A549 (cell line): ENCODE measurements at regions not wholly inside any gene's neighbourhood (a gene's known extent, or its start where the extent isn't known, plus 50 kb on each side); places are given as distances from the start of the nearest gene placed in this dataset.

ENCODE experiments used
- ATAC-seq, 2 experiments: fragments of 200-7000 bp in 1 of 2; fragments of >200 bp in 1 of 2; cut with Nextera tagmentation in 1 of 2; cut with Tn5 transposase in 1 of 2; 3 replicates each; pipeline versions ENCODE4 v1.8.0 to v1.9.1; 2018 to 2020; ENCODE audit warnings: mild to moderate bottlenecking in 1 of 2, moderate library complexity in 1 of 2
- CTCF ChIA-PET: fragments of 300-600 bp; sonication (Branson Sonifier 250); formaldehyde crosslinking; extraction: SDS; loops from one replicate; lab custom pipeline; 2021; ENCODE audit warnings: antibody characterized with exemption, inconsistent platforms; lab: Yijun Ruan, JAX
- POLR2A ChIA-PET: fragments of 350-600 bp; formaldehyde crosslinking; extraction: SDS; loops from one replicate; lab custom pipeline; 2021; ENCODE audit warnings: antibody characterized with exemption, inconsistent platforms; lab: Yijun Ruan, JAX
- DNase-seq, 2 experiments: peaks; one replicate each; pipeline versions ENCODE4 v3.0.0 to v3.0.0-alpha.2; 2011 to 2016; ENCODE audit warnings: low read depth in 1 of 2, low spot score in 1 of 2
- FAIRE-seq: peaks from 2 replicates; lab custom pipeline; 2011; peaks lifted over from hg19 to GRCh38; lab: Jason Lieb, UNC
- H3K27ac ChIP-seq, 2 experiments: fragments of >200 bp; sonication (Bioruptor Twin); formaldehyde crosslinking; 3 replicates each; pipeline ENCODE4 v1.5.1; 2016 to 2017
- H3K4me1 ChIP-seq: fragments of >200 bp; sonication (Bioruptor Twin); formaldehyde crosslinking; 3 replicates; pipeline ENCODE4 v1.6.1; 2016
- H3K4me2 ChIP-seq: fragments of >200 bp; sonication (Bioruptor Twin); formaldehyde crosslinking; 3 replicates; pipeline ENCODE4 v1.6.1; 2016
- H3K4me3 ChIP-seq: fragments of >200 bp; sonication (Bioruptor Twin); formaldehyde crosslinking; 3 replicates; pipeline ENCODE4 v1.5.1; 2016
- H3K9me3 ChIP-seq: fragments of >200 bp; sonication (Bioruptor Twin); formaldehyde crosslinking; 3 replicates; pipeline ENCODE4 v1.6.1; 2016
- BHLHE40 ChIP-seq: IDR thresholded peaks from 2 replicates; pipeline ENCODE4 v1.6.1; 2012; ENCODE audit warnings: low read depth, low read length, inconsistent platforms
- EHMT2 ChIP-seq: fragments of 200-600 bp; sonication (generic); IDR thresholded peaks from 2 replicates; pipeline ENCODE4 v1.6.1; 2016; ENCODE audit warnings: antibody characterized with exemption, low read depth, mild to moderate bottlenecking, moderate library complexity
- FOSL2 ChIP-seq, 2 experiments: fragments of 450-650 bp in 1 of 2; fragments of >200 bp in 1 of 2; sonication (Bioruptor Twin) in 1 of 2; formaldehyde crosslinking; IDR thresholded peaks; 2 replicates each; pipeline versions ENCODE4 v1.5.0 to v1.6.1; 2016 to 2020; ENCODE audit warnings: mild to moderate bottlenecking in 1 of 2, moderate library complexity in 1 of 2
- GATA3 ChIP-seq: IDR thresholded peaks from 2 replicates; pipeline ENCODE4 v1.6.1; 2012; ENCODE audit warnings: borderline replicate concordance
- HEYL ChIP-seq: fragments of 250-450 bp; sonication (Bioruptor Pico); IDR thresholded peaks from 2 replicates; pipeline ENCODE4 v1.8.0; 2021; ENCODE audit warnings: mild to moderate bottlenecking, moderate library complexity
- HOXA7 ChIP-seq: fragments of 250-450 bp; sonication (Bioruptor Pico); IDR thresholded peaks from 2 replicates; pipeline ENCODE4 v1.5.0; 2020; ENCODE audit warnings: mild to moderate bottlenecking, moderate library complexity
- MAZ ChIP-seq: fragments of 150-350 bp; IDR thresholded peaks from 2 replicates; pipeline ENCODE4 v1.6.1; 2014; ENCODE audit warnings: antibody characterized with exemption, low read depth, low read length, borderline replicate concordance
- MYC ChIP-seq: IDR thresholded peaks from 2 replicates; pipeline ENCODE4 v1.6.1; 2012; ENCODE audit warnings: mild to moderate bottlenecking, inconsistent platforms, low read length, improper control_type of control experiment, borderline replicate concordance
- NR3C1 ChIP-seq: fragments of >200 bp; sonication (Bioruptor Twin); formaldehyde crosslinking; IDR thresholded peaks from 3 replicates; pipeline ENCODE4 v1.6.1; 2017
- PHF8 ChIP-seq: fragments of 200-600 bp; sonication (generic); IDR thresholded peaks from 2 replicates; pipeline ENCODE4 v1.6.1; 2016; ENCODE audit warnings: low read depth, mild to moderate bottlenecking, antibody characterized with exemption, moderate library complexity, borderline replicate concordance
- POLR2A ChIP-seq: IDR thresholded peaks from 2 replicates; pipeline ENCODE4 v1.6.1; 2012; ENCODE audit warnings: mild to moderate bottlenecking, low read length
- RAD21 ChIP-seq, 2 experiments: fragments of >200 bp in 1 of 2; sonication (Bioruptor Twin) in 1 of 2; formaldehyde crosslinking in 1 of 2; IDR thresholded peaks in 1 of 2; conservative IDR thresholded peaks in 1 of 2; 2 replicates in 1 of 2; 3 replicates in 1 of 2; pipeline ENCODE4 v1.6.1; 2012 to 2018; ENCODE audit warnings: inconsistent platforms in 1 of 2
- RARB ChIP-seq: fragments of 250-450 bp; sonication (Bioruptor Pico); IDR thresholded peaks from 2 replicates; pipeline ENCODE4 v1.8.0; 2021; ENCODE audit warnings: mild to moderate bottlenecking, moderate library complexity
- SREBF2 ChIP-seq: fragments of 450-650 bp; IDR thresholded peaks from 2 replicates; pipeline ENCODE4 v1.6.1; 2014; ENCODE audit warnings: mild to moderate bottlenecking, moderate library complexity
- WGBS: methylation state at CpG from one replicate; pipeline ENCODE4 v1.1.6; 2017; ENCODE audit errors: missing lambda C conversion rate; 5-methylcytosine and 5-hydroxymethylcytosine counted together
- TF ChIP-seq, protein P1 (sequence below): fragments of 450-650 bp; IDR thresholded peaks from 2 replicates; pipeline ENCODE4 v1.6.1; 2014; ENCODE audit warnings: antibody characterized with exemption
- TF ChIP-seq, protein P2 (sequence below): IDR thresholded peaks from 2 replicates; pipeline ENCODE4 v1.6.1; 2012; ENCODE audit warnings: low read depth, borderline replicate concordance
- TF ChIP-seq, protein P3 (sequence below): IDR thresholded peaks from 2 replicates; pipeline ENCODE4 v1.6.1; 2012
- TF ChIP-seq, protein P4 (sequence below): fragments of >200 bp; sonication (Bioruptor Twin); formaldehyde crosslinking; IDR thresholded peaks from 3 replicates; pipeline ENCODE4 v1.5.1; 2016
- TF ChIP-seq, protein P5 (sequence below): fragments of 200-600 bp; sonication (generic); IDR thresholded peaks from 2 replicates; pipeline ENCODE4 v1.6.1; 2016; ENCODE audit warnings: antibody characterized with exemption, mild to moderate bottlenecking, moderate library complexity
- TF ChIP-seq, protein P6 (sequence below): fragments of >200 bp; sonication (Bioruptor Twin); formaldehyde crosslinking; IDR thresholded peaks from 3 replicates; pipeline ENCODE4 v1.6.1; 2016

DNA sequence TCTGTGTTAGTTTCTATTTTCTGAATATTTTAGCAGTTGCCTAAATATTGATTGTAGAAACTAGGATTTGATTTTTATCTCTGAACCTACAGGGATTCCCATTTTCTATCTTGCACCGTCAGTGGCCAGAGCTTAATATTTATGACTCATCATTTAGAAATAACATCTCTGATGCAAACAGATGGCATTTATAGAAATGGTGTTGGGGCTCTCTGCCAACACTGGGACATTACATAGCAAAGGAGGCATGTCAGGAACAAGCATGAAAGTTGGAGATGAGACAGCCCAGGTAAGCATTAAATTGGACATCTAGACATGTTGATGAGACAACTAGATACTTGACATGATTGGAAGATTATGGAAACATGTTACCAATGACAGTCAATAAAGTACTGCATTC is 165.3 kb upstream of the SYT4 start:
- H3K4me2 ChIP-seq: no peak overlapping the region
- H3K27ac ChIP-seq: no peak overlapping the region
- H3K4me1 ChIP-seq: no peaks in the 10 kb centered on the region
- no peak for TF ChIP-seq BHLHE40
- TF ChIP-seq, protein P1, sequence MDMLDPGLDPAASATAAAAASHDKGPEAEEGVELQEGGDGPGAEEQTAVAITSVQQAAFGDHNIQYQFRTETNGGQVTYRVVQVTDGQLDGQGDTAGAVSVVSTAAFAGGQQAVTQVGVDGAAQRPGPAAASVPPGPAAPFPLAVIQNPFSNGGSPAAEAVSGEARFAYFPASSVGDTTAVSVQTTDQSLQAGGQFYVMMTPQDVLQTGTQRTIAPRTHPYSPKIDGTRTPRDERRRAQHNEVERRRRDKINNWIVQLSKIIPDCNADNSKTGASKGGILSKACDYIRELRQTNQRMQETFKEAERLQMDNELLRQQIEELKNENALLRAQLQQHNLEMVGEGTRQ: no peak
- TF ChIP-seq FOSL2 (IDR thresholded peaks at IDR 0.05): no peak
- TF ChIP-seq FOSL2 (CRISPR knock-in tag; IDR thresholded peaks at IDR 0.05): peak; percentile 24; the same call in 1 of the 2 replicates
- H3K4me3 ChIP-seq: no peak overlapping the region
- H3K9me3 ChIP-seq: no peaks in the 10 kb centered on the region
- ATAC-seq (no peak), FAIRE-seq (no peak), DNase-seq (no peak)
- POLR2A ChIA-PET: no interaction called here
- CTCF ChIA-PET: no interaction called here
- 5% methylated on average over 1 of the region's 1 CpG for WGBS

DNA sequence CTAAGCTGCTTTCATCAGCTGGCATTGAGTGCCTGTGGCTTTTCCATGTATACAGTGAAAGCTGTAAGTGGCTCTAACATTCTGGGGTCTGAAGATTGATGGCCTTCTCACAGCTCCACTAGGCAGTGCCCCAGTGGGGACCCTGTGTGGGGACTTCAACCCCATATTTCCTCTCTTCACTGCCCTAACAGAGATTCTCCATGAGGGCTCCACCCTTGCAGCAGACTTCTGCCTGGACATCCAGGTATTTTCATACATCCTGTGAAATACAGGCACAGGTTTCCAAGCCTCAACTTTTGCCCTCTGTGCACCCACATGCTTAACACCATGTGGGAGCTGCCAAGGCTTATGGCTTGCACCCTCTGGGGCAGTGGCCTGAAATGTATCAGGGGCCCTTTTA is 188.2 kb upstream of the SYT4 start:
- H3K4me1 ChIP-seq: no peaks in the 10 kb centered on the region
- no peak overlapping the region for H3K4me3 ChIP-seq
- no peaks in the 10 kb centered on the region for H3K9me3 ChIP-seq
- ChIA-PET POLR2A (no interaction called here), CTCF (no interaction called here)
- ATAC-seq (no peak), DNase-seq (no peak), FAIRE-seq (no peak)
- TF ChIP-seq RAD21 (conservative IDR thresholded peaks at IDR 0.05 in 1 of 2, IDR thresholded peaks at IDR 0.05 in 1 of 2) (no peak), PHF8 (no peak), NR3C1 (no peak), HEYL (CRISPR knock-in tag) (no peak), HOXA7 (CRISPR knock-in tag) (no peak), GATA3 (no peak), MAZ (no peak)
- TF ChIP-seq, protein P2, sequence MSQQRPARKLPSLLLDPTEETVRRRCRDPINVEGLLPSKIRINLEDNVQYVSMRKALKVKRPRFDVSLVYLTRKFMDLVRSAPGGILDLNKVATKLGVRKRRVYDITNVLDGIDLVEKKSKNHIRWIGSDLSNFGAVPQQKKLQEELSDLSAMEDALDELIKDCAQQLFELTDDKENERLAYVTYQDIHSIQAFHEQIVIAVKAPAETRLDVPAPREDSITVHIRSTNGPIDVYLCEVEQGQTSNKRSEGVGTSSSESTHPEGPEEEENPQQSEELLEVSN: no peak
- TF ChIP-seq, protein P3, sequence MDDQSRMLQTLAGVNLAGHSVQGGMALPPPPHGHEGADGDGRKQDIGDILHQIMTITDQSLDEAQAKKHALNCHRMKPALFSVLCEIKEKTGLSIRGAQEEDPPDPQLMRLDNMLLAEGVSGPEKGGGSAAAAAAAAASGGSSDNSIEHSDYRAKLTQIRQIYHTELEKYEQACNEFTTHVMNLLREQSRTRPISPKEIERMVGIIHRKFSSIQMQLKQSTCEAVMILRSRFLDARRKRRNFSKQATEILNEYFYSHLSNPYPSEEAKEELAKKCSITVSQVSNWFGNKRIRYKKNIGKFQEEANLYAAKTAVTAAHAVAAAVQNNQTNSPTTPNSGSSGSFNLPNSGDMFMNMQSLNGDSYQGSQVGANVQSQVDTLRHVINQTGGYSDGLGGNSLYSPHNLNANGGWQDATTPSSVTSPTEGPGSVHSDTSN: no peak
- TF ChIP-seq, protein P4, sequence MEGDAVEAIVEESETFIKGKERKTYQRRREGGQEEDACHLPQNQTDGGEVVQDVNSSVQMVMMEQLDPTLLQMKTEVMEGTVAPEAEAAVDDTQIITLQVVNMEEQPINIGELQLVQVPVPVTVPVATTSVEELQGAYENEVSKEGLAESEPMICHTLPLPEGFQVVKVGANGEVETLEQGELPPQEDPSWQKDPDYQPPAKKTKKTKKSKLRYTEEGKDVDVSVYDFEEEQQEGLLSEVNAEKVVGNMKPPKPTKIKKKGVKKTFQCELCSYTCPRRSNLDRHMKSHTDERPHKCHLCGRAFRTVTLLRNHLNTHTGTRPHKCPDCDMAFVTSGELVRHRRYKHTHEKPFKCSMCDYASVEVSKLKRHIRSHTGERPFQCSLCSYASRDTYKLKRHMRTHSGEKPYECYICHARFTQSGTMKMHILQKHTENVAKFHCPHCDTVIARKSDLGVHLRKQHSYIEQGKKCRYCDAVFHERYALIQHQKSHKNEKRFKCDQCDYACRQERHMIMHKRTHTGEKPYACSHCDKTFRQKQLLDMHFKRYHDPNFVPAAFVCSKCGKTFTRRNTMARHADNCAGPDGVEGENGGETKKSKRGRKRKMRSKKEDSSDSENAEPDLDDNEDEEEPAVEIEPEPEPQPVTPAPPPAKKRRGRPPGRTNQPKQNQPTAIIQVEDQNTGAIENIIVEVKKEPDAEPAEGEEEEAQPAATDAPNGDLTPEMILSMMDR: no peak
- no peak overlapping the region for H3K4me2 ChIP-seq
- no peak overlapping the region for H3K27ac ChIP-seq

DNA sequence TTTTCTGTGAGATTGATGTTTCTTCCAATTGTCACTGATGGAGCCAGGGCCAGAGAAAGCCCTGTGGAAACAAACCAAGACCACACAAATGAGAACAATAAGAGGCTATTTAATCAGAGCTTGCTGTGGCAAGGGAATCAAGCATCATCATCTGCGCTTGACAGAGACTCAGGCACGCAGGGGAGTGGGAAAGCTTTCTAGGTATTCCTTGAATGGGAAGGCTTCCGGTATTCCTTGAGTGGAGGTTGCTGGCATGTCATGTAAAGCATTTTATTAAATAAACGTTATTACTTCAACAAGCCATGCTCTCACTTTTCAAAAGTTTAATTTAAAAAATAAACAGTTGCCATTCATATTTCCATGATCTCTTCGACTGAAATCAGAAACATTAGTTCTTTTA is 194.6 kb upstream of the SYT4 start:
- TF ChIP-seq RAD21 (conservative IDR thresholded peaks at IDR 0.05 in 1 of 2, IDR thresholded peaks at IDR 0.05 in 1 of 2): no peak
- TF ChIP-seq, protein P1: no peak
- no peak for FAIRE-seq
- no peak for DNase-seq
- ChIA-PET CTCF (no interaction called here), POLR2A (no interaction called here)
- Histone ChIP-seq H3K9me3 (no peaks in the 10 kb centered on the region), H3K4me1 (no peaks in the 10 kb centered on the region), H3K27ac (no peak overlapping the region), H3K4me2 (no peak overlapping the region), H3K4me3 (no peak overlapping the region)
- ATAC-seq: no peak
- WGBS: 1% methylated on average over 5 of the region's 5 CpGs

DNA sequence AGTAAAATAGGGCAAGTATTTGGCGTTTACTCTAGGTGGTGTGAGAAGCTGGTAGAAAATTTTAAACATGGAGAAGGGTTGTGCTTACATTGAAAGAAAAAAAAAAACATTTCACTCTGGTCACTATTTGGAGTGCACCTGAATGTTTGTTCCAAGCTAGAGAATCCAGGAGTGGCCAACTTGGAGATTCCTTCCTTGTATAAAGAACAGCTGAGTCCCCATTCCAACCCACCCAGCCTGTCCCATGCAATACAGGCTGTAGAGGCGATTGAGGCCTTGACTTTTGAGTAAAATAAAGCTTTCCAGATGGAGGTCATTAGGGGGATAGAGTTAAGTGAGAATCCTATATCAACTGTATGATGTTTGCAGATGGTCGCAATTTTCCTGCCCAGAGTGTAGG is 203.8 kb upstream of the SYT4 start:
- no peaks in the 10 kb centered on the region for H3K4me1 ChIP-seq
- POLR2A ChIA-PET: no interaction called here
- ATAC-seq (no peak), DNase-seq (no peak), FAIRE-seq (no peak)
- H3K9me3 ChIP-seq: no peaks in the 10 kb centered on the region
- H3K4me2 ChIP-seq: no peak overlapping the region
- no peak overlapping the region for H3K4me3 ChIP-seq
- WGBS: 17% methylated on average over 3 of the region's 3 CpGs
- CTCF ChIA-PET: no interaction called here
- H3K27ac ChIP-seq: no peak overlapping the region
- TF ChIP-seq RARB (CRISPR knock-in tag): no peak
- TF ChIP-seq, protein P5, sequence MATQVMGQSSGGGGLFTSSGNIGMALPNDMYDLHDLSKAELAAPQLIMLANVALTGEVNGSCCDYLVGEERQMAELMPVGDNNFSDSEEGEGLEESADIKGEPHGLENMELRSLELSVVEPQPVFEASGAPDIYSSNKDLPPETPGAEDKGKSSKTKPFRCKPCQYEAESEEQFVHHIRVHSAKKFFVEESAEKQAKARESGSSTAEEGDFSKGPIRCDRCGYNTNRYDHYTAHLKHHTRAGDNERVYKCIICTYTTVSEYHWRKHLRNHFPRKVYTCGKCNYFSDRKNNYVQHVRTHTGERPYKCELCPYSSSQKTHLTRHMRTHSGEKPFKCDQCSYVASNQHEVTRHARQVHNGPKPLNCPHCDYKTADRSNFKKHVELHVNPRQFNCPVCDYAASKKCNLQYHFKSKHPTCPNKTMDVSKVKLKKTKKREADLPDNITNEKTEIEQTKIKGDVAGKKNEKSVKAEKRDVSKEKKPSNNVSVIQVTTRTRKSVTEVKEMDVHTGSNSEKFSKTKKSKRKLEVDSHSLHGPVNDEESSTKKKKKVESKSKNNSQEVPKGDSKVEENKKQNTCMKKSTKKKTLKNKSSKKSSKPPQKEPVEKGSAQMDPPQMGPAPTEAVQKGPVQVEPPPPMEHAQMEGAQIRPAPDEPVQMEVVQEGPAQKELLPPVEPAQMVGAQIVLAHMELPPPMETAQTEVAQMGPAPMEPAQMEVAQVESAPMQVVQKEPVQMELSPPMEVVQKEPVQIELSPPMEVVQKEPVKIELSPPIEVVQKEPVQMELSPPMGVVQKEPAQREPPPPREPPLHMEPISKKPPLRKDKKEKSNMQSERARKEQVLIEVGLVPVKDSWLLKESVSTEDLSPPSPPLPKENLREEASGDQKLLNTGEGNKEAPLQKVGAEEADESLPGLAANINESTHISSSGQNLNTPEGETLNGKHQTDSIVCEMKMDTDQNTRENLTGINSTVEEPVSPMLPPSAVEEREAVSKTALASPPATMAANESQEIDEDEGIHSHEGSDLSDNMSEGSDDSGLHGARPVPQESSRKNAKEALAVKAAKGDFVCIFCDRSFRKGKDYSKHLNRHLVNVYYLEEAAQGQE: no peak
- no peak for TF ChIP-seq SREBF2
- no peak for TF ChIP-seq POLR2A
- no peak for TF ChIP-seq FOSL2 (IDR thresholded peaks at IDR 0.05)
- TF ChIP-seq FOSL2 (CRISPR knock-in tag; IDR thresholded peaks at IDR 0.05): no peak
- TF ChIP-seq MYC: no peak
- TF ChIP-seq, protein P6, sequence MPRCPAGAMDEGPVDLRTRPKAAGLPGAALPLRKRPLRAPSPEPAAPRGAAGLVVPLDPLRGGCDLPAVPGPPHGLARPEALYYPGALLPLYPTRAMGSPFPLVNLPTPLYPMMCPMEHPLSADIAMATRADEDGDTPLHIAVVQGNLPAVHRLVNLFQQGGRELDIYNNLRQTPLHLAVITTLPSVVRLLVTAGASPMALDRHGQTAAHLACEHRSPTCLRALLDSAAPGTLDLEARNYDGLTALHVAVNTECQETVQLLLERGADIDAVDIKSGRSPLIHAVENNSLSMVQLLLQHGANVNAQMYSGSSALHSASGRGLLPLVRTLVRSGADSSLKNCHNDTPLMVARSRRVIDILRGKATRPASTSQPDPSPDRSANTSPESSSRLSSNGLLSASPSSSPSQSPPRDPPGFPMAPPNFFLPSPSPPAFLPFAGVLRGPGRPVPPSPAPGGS: no peak
- no peak for TF ChIP-seq EHMT2
